ENCODE measurements at regions not wholly inside any gene's neighbourhood (a gene's known extent, or its start where the extent isn't known, plus 50 kb on each side); places are given as distances from the start of the nearest gene placed in this dataset.

- no peak for TF ChIP-seq BCL3 (IDR thresholded peaks at IDR 0.05; ENCODE audit: borderline replicate concordance, insufficient read depth, low read depth, low read length, poor library complexity, severe bottlenecking)
These were observed 228.7 kb downstream of the COG6 start (continued) for GRCh38 chr13:39884166-39884565.

- no peak overlapping the region for H3K4me2 ChIP-seq (ENCODE audit: control insufficient read depth, insufficient read depth)
- ATAC-seq (no peak), DNase-seq (ENCODE audit: low read depth, low spot score) (no peak), FAIRE-seq (no peak)
- H2AFZ ChIP-seq (ENCODE audit: control insufficient read depth, low read depth, low read length), result no peak overlapping the region
- H3K9me3 ChIP-seq (replicated peaks; ENCODE audit: control insufficient read depth, insufficient read depth, low read length), result no peaks in the 10 kb centered on the region; the same call in 1 of the 3 replicates
- H3K9ac ChIP-seq (ENCODE audit: control insufficient read depth, insufficient read depth, low read length), result no peak overlapping the region
- no peaks in the 10 kb centered on the region for H3K36me3 ChIP-seq (ENCODE audit: control insufficient read depth in 2 of 2, insufficient read depth in 2 of 2, low read length in 1 of 2)
- ChIA-PET POLR2A (no interaction called here), RAD21 (ENCODE audit: unreplicated experiment) (no interaction called here), SMC1A (ENCODE audit: uncharacterized antibody, unreplicated experiment) (interaction anchor here (0.6 to 0.7 kb wide), 2 partner anchors 30 to 199 kb away, joined by 3 read pairs; no protein-coding TSS in a partner anchor), CTCF (no interaction called here)
- H3K4me1 ChIP-seq (ENCODE audit: control insufficient read depth, insufficient read depth, low read length), result no peaks in the 10 kb centered on the region
- BruUV-seq (replicated peaks), result no TSS peak
- no peak overlapping the region for H3K27ac ChIP-seq (ENCODE audit: control insufficient read depth, insufficient read depth)
- H3K27me3 ChIP-seq (replicated peaks in 1 of 2; ENCODE audit: control insufficient read depth in 2 of 2, insufficient read depth in 2 of 2, low read length in 1 of 2), result no peaks in the 10 kb centered on the region; a peak in 1 of 4 replicates
- no peak overlapping the region for H3K4me3 ChIP-seq
- intact Hi-C loops (cut with micrococcal nuclease; ENCODE audit: unreplicated experiment), result no loop called here
- H4K20me1 ChIP-seq (ENCODE audit: control insufficient read depth, insufficient read depth), result no peaks in the 10 kb centered on the region
- TF ChIP-seq RCOR1 (conservative IDR thresholded peaks at IDR 0.05; ENCODE audit: low read depth, low read length), result no peak
- TF ChIP-seq NKRF (conservative IDR thresholded peaks at IDR 0.05), result no peak
- TF ChIP-seq SREBF2 (IDR thresholded peaks at IDR 0.05; ENCODE audit: low read length), result no peak
- TF ChIP-seq CBX3 (IDR thresholded peaks at IDR 0.05; ENCODE audit: borderline replicate concordance, low read depth), result no peak
- TF ChIP-seq BCL11A (IDR thresholded peaks at IDR 0.05; ENCODE audit: low read depth, low read length), result no peak
- TF ChIP-seq IRF4 (IDR thresholded peaks at IDR 0.05; ENCODE audit: low read depth, low read length), result no peak
- TF ChIP-seq CREB1 (IDR thresholded peaks at IDR 0.05; ENCODE audit: low read depth), result no peak
- in situ Hi-C loops (cut with MboI), result no loop called here
- no peaks in the 10 kb centered on the region for H3K79me2 ChIP-seq (ENCODE audit: control insufficient read depth, insufficient read depth, low read length)
These were observed 230.9 kb downstream of the COG6 start for GRCh38 chr13:39886336-39886735.
